Thymus (tissue), 11 donors: ENCODE measurements at regions not wholly inside any gene's neighbourhood (a gene's known extent, or its start where the extent isn't known, plus 50 kb on each side); places are given as distances from the start of the nearest gene placed in this dataset.

ENCODE experiments used
- DNase-seq, 9 donors: peaks; one replicate each; pipeline ENCODE4 v3.0.0-alpha.2; 2013; ENCODE audit warnings: low spot score in 9 of 9, low read depth in 6 of 9, missing footprints in 1 of 9
- H3K27ac ChIP-seq, 2 donors: one replicate each; pipeline ENCODE4 v1.5.1; 2013; ENCODE audit warnings: control low read depth in 1 of 2, low read depth in 1 of 2, low read length in 1 of 2, mild to moderate bottlenecking in 1 of 2, moderate library complexity in 1 of 2
- H3K27me3 ChIP-seq, 2 donors: one replicate each; pipeline ENCODE4 v1.5.1; 2013; ENCODE audit warnings: low read length in 1 of 2; ENCODE audit not compliant: control insufficient read depth in 2 of 2, insufficient read depth in 1 of 2
- H3K36me3 ChIP-seq, 2 donors: one replicate each; pipeline ENCODE4 v1.5.1; 2013; ENCODE audit warnings: low read length in 1 of 2, mild to moderate bottlenecking in 1 of 2, moderate library complexity in 1 of 2; ENCODE audit not compliant: control insufficient read depth in 2 of 2, insufficient read depth in 2 of 2
- H3K4me1 ChIP-seq, 2 donors: one replicate each; pipeline ENCODE4 v1.5.1; 2013; ENCODE audit warnings: low read length in 2 of 2; ENCODE audit not compliant: control insufficient read depth in 2 of 2, insufficient read depth in 2 of 2
- H3K4me3 ChIP-seq, 2 donors: one replicate each; pipeline ENCODE4 v1.5.1; 2013; ENCODE audit warnings: low read length in 2 of 2, control low read depth in 1 of 2, mild to moderate bottlenecking in 1 of 2
- H3K9me3 ChIP-seq, 2 donors: one replicate each; pipeline ENCODE4 v1.5.1; 2013; ENCODE audit warnings: low read length in 1 of 2, mild to moderate bottlenecking in 1 of 2; ENCODE audit not compliant: control insufficient read depth in 2 of 2, insufficient read depth in 1 of 2
- WGBS: extraction: QIAGEN DNeasy Blood & Tissue Kit; methylation state at CpG from one replicate; pipeline ENCODE4 v1.1.7; 2013; 5-methylcytosine and 5-hydroxymethylcytosine counted together
- donor health status: healthy.

DNA sequence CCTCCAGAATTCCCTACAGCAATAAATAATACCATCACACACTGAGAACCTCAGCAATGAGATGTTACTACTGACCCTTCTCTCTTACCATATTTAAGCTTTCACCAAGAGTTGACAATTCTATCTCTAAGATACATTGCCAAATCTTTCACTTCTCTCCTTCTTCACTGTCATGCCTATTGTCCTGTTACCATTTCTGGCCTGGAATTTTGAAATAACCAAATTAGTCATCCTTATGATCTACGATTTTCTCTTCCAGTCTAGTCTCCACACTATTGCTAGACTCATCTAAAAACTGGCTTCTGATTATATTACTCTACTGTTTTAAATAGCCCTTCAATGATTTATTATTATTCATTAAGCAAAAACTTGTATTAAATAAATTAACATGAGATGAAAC, 656.1 kb upstream of the ADGRL4 start:
- no peak overlapping the region for H3K4me3 ChIP-seq
- H3K27me3 ChIP-seq = no peaks in the 10 kb centered on the region
- no peaks in the 10 kb centered on the region for H3K9me3 ChIP-seq
- 85% methylated on average over 1 of the region's 1 CpG for WGBS
- H3K36me3 ChIP-seq = no peaks in the 10 kb centered on the region
- no peak overlapping the region for H3K27ac ChIP-seq
- DNase-seq = no peak
- no peaks in the 10 kb centered on the region for H3K4me1 ChIP-seq

GRCh38 chr1:79660129-79660528, 653.6 kb upstream of the ADGRL4 start:
- WGBS = 91% methylated on average over 2 of the region's 2 CpGs
- Histone ChIP-seq H3K4me3 (no peak overlapping the region), H3K27ac (no peak overlapping the region), H3K27me3 (no peaks in the 10 kb centered on the region), H3K36me3 (no peaks in the 10 kb centered on the region), H3K4me1 (no peaks in the 10 kb centered on the region), H3K9me3 (no peaks in the 10 kb centered on the region)
- no peak for DNase-seq

- DNase-seq = no peak
- WGBS = 89% methylated on average over 2 of the region's 2 CpGs
- Histone ChIP-seq H3K27ac (no peak overlapping the region), H3K36me3 (no peaks in the 10 kb centered on the region), H3K4me1 (no peaks in the 10 kb centered on the region), H3K4me3 (no peak overlapping the region), H3K9me3 (no peaks in the 10 kb centered on the region), H3K27me3 (no peaks in the 10 kb centered on the region)
Measured at GRCh38 chr1:79657951-79658658, 651.6 kb upstream of the ADGRL4 start.

- Histone ChIP-seq H3K4me1 (no peaks in the 10 kb centered on the region), H3K27me3 (no peaks in the 10 kb centered on the region), H3K27ac (no peak overlapping the region), H3K4me3 (no peak overlapping the region), H3K36me3 (no peaks in the 10 kb centered on the region), H3K9me3 (no peaks in the 10 kb centered on the region)
- WGBS = 88% methylated on average over 2 of the region's 2 CpGs
- no peak for DNase-seq
Measured at GRCh38 chr1:79655876-79656275, 649.3 kb upstream of the ADGRL4 start.

- no peaks in the 10 kb centered on the region for H3K27me3 ChIP-seq
- H3K9me3 ChIP-seq = no peaks in the 10 kb centered on the region
- H3K36me3 ChIP-seq = no peaks in the 10 kb centered on the region
- H3K4me1 ChIP-seq = no peaks in the 10 kb centered on the region
- WGBS = 82% methylated on average over 3 of the region's 3 CpGs
- DNase-seq = no peak
- H3K4me3 ChIP-seq = no peak overlapping the region
- H3K27ac ChIP-seq = no peak overlapping the region
Measured at GRCh38 chr1:79652426-79652825, 645.9 kb upstream of the ADGRL4 start.

- no peaks in the 10 kb centered on the region for H3K27me3 ChIP-seq
- no peaks in the 10 kb centered on the region for H3K9me3 ChIP-seq
- H3K27ac ChIP-seq = no peak overlapping the region
- no peak for DNase-seq
- WGBS = 100% methylated on average over 1 of the region's 1 CpG
- no peaks in the 10 kb centered on the region for H3K36me3 ChIP-seq
- no peak overlapping the region for H3K4me3 ChIP-seq
- H3K4me1 ChIP-seq = no peaks in the 10 kb centered on the region
Measured at GRCh38 chr1:79648126-79648525, 641.6 kb upstream of the ADGRL4 start.

DNA sequence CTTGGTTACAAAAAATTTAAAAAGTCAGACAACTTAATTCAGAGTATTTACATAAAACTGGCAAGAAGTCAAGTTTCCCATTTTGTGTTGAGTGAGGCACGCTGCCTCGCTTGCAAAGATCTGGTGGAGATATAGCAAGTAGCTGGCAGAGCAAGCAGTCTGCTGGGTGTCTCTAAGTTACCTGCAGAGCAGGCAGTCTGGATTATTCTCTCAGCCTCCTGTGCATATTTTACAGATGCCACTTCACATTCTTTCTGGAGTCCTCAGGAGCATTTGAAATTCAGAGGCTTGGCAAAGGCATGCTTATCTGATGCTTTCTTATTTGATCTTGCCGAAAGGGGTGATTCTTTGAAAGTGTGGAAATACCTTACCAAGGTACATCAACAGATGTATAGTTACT, 640.4 kb upstream of the ADGRL4 start:
- WGBS = 90% methylated on average over 3 of the region's 3 CpGs
- no peak overlapping the region for H3K4me3 ChIP-seq
- H3K9me3 ChIP-seq = no peaks in the 10 kb centered on the region
- no peaks in the 10 kb centered on the region for H3K4me1 ChIP-seq
- H3K36me3 ChIP-seq = no peaks in the 10 kb centered on the region
- H3K27me3 ChIP-seq = no peaks in the 10 kb centered on the region
- H3K27ac ChIP-seq = no peak overlapping the region
- no peak for DNase-seq

DNA sequence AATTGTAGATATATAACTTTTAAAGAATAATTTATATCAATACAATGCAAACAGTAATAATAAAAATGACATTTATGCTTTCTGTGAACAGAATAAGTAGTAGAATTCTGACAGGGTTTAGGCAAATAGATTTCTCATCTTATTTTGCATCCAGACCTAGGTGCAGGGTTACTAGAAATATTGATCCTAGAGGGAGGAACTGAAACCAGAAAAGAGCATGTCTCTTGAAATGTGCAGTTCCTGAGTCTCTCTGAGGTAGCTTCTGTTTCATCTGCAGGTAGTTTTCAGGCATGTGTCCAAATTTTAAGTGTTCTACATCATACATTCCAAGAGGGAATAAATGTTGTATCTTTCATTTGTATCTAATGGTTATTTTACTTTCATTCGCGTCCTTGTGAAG, 631.9 kb upstream of the ADGRL4 start:
- Histone ChIP-seq H3K4me3 (no peak overlapping the region), H3K27ac (no peak overlapping the region), H3K4me1 (no peaks in the 10 kb centered on the region), H3K36me3 (no peaks in the 10 kb centered on the region), H3K9me3 (no peaks in the 10 kb centered on the region), H3K27me3 (no peaks in the 10 kb centered on the region)
- no peak for DNase-seq
- WGBS = 98% methylated on average over 2 of the region's 2 CpGs

- 90% methylated on average over 1 of the region's 1 CpG for WGBS
- H3K27me3 ChIP-seq = no peaks in the 10 kb centered on the region
- no peak overlapping the region for H3K27ac ChIP-seq
- H3K9me3 ChIP-seq = no peaks in the 10 kb centered on the region
- no peaks in the 10 kb centered on the region for H3K36me3 ChIP-seq
- no peak overlapping the region for H3K4me3 ChIP-seq
- DNase-seq = no peak
- H3K4me1 ChIP-seq = no peaks in the 10 kb centered on the region
Measured at GRCh38 chr1:79633456-79633855, 626.9 kb upstream of the ADGRL4 start.

GRCh38 chr1:79629414-79629813, 622.9 kb upstream of the ADGRL4 start:
- Histone ChIP-seq H3K4me3 (no peak overlapping the region), H3K27ac (no peak overlapping the region), H3K4me1 (no peaks in the 10 kb centered on the region), H3K27me3 (no peaks in the 10 kb centered on the region), H3K36me3 (no peaks in the 10 kb centered on the region), H3K9me3 (no peaks in the 10 kb centered on the region)
- DNase-seq = no peak
- WGBS = 98% methylated on average over 7 of the region's 7 CpGs
